ENCODE measurements at regions not wholly inside any gene's neighbourhood (a gene's known extent, or its start where the extent isn't known, plus 50 kb on each side); places are given as distances from the start of the nearest gene placed in this dataset.
A peak's percentile ranks its signal among the peaks of the same experiment; 100 is the strongest.

GRCh38 chr20:17077030-17077429 is 149.8 kb upstream of the PCSK2 start:
- no peaks in the 10 kb centered on the region for H3K79me2 ChIP-seq (ENCODE audit: insufficient read depth)
- H3K4me2 ChIP-seq, result no peak overlapping the region
- no peaks in the 10 kb centered on the region for H3K9me2 ChIP-seq
- H3K9me3 ChIP-seq, result no peaks in the 10 kb centered on the region
- no peak overlapping the region for H3K9ac ChIP-seq
- no peaks in the 10 kb centered on the region for H4K20me1 ChIP-seq (ENCODE audit: insufficient read depth)
- no peak overlapping the region for H2AFZ ChIP-seq (ENCODE audit: low read depth)
- H3K27me3 ChIP-seq (ENCODE audit: insufficient read depth), result no peaks in the 10 kb centered on the region
- H3K4me1 ChIP-seq (ENCODE audit: control insufficient read depth in 1 of 2, insufficient read depth in 2 of 2, low read depth in 1 of 2, low read length in 1 of 2), result no peaks in the 10 kb centered on the region
- POLR2A ChIA-PET, result no interaction called here
- TF ChIP-seq EZH2phosphoT487 (IDR thresholded peaks at IDR 0.05; ENCODE audit: borderline replicate concordance, low read depth), result no peak
- TF ChIP-seq USF1 (IDR thresholded peaks at IDR 0.05; ENCODE audit: borderline replicate concordance, low read depth), result no peak
- no peak for TF ChIP-seq MAX (IDR thresholded peaks at IDR 0.05; ENCODE audit: low read depth)
- no peak for TF ChIP-seq TAF1 (IDR thresholded peaks at IDR 0.05; ENCODE audit: borderline replicate concordance, low read depth, low read length)
- TF ChIP-seq IRF3 (IDR thresholded peaks at IDR 0.05; ENCODE audit: low read depth, low read length), result no peak
- no peak for TF ChIP-seq POLR2AphosphoS5 (IDR thresholded peaks at IDR 0.05; ENCODE audit: low read depth, low read length)
- no peak for TF ChIP-seq ELF1 (IDR thresholded peaks at IDR 0.05)
- TF ChIP-seq RXRA (IDR thresholded peaks at IDR 0.05; ENCODE audit: borderline replicate concordance, low read depth), result no peak
- no peak for TF ChIP-seq RFX5 (IDR thresholded peaks at IDR 0.05; ENCODE audit: low read length)
- TF ChIP-seq MXI1 (IDR thresholded peaks at IDR 0.05; ENCODE audit: low read depth, low read length), result no peak
- no peak for TF ChIP-seq RCOR1 (IDR thresholded peaks at IDR 0.05; ENCODE audit: low read length)
- no peak for TF ChIP-seq TEAD4 (IDR thresholded peaks at IDR 0.05; ENCODE audit: borderline replicate concordance, insufficient read depth)
- no peak for TF ChIP-seq JUND (IDR thresholded peaks at IDR 0.05)
- no peak for TF ChIP-seq NFIC (IDR thresholded peaks at IDR 0.05; ENCODE audit: borderline replicate concordance)
- no peak for TF ChIP-seq TCF12 (IDR thresholded peaks at IDR 0.05)
- no peak for TF ChIP-seq GATA2 (CRISPR knock-in tag; IDR thresholded peaks at IDR 0.05)
- H3K4me3 ChIP-seq (ENCODE audit: low read depth in 2 of 2, low read length in 1 of 2), result no peak overlapping the region
- no peaks in the 10 kb centered on the region for H3K36me3 ChIP-seq (replicated peaks in 1 of 2; ENCODE audit: control insufficient read depth in 1 of 2, insufficient read depth in 2 of 2, low read length in 1 of 2)
- DNase-seq, result no peak
- H3K27ac ChIP-seq (ENCODE audit: low read depth in 2 of 2, low read length in 1 of 2), result no peak overlapping the region
- CTCF ChIA-PET, result no interaction called here
- H3F3A ChIP-seq (replicated peaks; ENCODE audit: insufficient read depth), result no peaks in the 10 kb centered on the region
- WGBS (ENCODE audit: low lambda C conversion rate), result 11% methylated on average over 6 of the region's 6 CpGs

GRCh38 chr20:17083738-17084137 is 143.1 kb upstream of the PCSK2 start:
- no peak for DNase-seq
- 20% methylated on average over 1 of the region's 1 CpG for WGBS (ENCODE audit: low lambda C conversion rate)

More at GRCh38 chr20:17083738-17084137, 143.1 kb upstream of the PCSK2 start:
- Histone ChIP-seq H3K9me2 (no peaks in the 10 kb centered on the region), H3K4me2 (no peak overlapping the region), H4K20me1 (ENCODE audit: insufficient read depth) (no peaks in the 10 kb centered on the region), H3K4me1 (ENCODE audit: control insufficient read depth in 1 of 2, insufficient read depth in 2 of 2, low read depth in 1 of 2, low read length in 1 of 2) (no peaks in the 10 kb centered on the region), H3K27me3 (ENCODE audit: insufficient read depth) (no peaks in the 10 kb centered on the region), H3K4me3 (ENCODE audit: low read depth in 2 of 2, low read length in 1 of 2) (no peak overlapping the region), H3F3A (replicated peaks; ENCODE audit: insufficient read depth) (no peaks in the 10 kb centered on the region), H3K9me3 (no peaks in the 10 kb centered on the region), H3K79me2 (ENCODE audit: insufficient read depth) (no peaks in the 10 kb centered on the region), H2AFZ (ENCODE audit: low read depth) (no peak overlapping the region), H3K9ac (no peak overlapping the region), H3K27ac (ENCODE audit: low read depth in 2 of 2, low read length in 1 of 2) (no peak overlapping the region), H3K36me3 (replicated peaks in 1 of 2; ENCODE audit: control insufficient read depth in 1 of 2, insufficient read depth in 2 of 2, low read length in 1 of 2) (no peaks in the 10 kb centered on the region)
- ChIA-PET CTCF (interaction anchor here (1.4 kb wide), 1 partner anchor 48 kb away, joined by 3 read pairs; no protein-coding TSS in a partner anchor), POLR2A (no interaction called here)
- TF ChIP-seq EZH2phosphoT487 (IDR thresholded peaks at IDR 0.05; ENCODE audit: borderline replicate concordance, low read depth), result no peak
- TF ChIP-seq ELF1 (IDR thresholded peaks at IDR 0.05), result no peak
- 0 out of 2 replicates have a peak, but pooled peaks have one; percentile 43 for TF ChIP-seq REST (IDR thresholded peaks at IDR 0.05; ENCODE audit: low read depth, low read length)

All from SK-N-SH (cell line).